GM20000 (cell line): ENCODE measurements at regions not wholly inside any gene's neighbourhood (a gene's known extent, or its start where the extent isn't known, plus 50 kb on each side); places are given as distances from the start of the nearest gene placed in this dataset.
"Not testable (repeated sequence)": the region's sequence is repeated elsewhere in the genome, so short reads cannot be mapped to it uniquely, and the experiment has no call there.

Experiments used
- DNase-seq: peaks from one replicate; pipeline ENCODE4 v3.0.0; 2012; ENCODE audit warnings: low spot score
- CTCF ChIP-seq: IDR thresholded peaks from 2 replicates; pipeline ENCODE4 v1.5.1; 2012; ENCODE audit warnings: mild to moderate bottlenecking, control low read depth; ENCODE audit errors: extremely low read depth, missing control alignments

GRCh38 chr2:239821694-239822075, 203.5 kb downstream of the NDUFA10 start:
- DNase-seq: no peak

GRCh38 chr2:239820836-239821693, 204.1 kb downstream of the NDUFA10 start:
- no peak for TF ChIP-seq CTCF
- DNase-seq: no peak

More at GRCh38 chr2:239821694-239822075, 203.5 kb downstream of the NDUFA10 start:
- no peak for TF ChIP-seq CTCF

GRCh38 chr2:239819974-239820555, 205.1 kb downstream of the NDUFA10 start:
- TF ChIP-seq CTCF: no peak
- DNase-seq: no peak

- DNase-seq: no peak
- TF ChIP-seq CTCF: no peak
Measured at GRCh38 chr2:239819091-239819973, 205.8 kb downstream of the NDUFA10 start.

DNA sequence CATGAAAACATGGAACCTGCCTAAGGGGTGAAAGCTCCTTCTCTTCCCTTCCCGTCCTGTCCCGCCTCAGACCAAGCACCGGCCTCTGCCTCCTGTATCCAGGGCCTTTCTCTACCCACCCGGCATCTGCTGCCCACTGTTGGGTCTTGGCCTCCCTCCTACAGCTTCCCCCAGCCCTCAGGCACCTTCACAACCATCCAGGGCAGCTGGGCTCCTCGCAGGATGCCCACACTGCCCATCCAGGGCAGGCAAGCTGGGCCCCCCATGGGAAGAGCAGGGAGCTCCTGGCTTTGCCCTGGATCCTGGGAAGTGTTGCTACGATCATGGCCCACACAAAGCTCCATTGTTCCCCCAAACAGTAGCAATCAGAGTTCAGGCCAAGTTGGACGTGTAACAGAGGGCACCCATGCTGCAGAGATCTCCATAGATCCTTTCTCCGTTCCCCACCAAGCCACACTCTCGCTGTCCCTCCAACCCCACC, 206.6 kb downstream of the NDUFA10 start:
- no peak for DNase-seq
- TF ChIP-seq CTCF: no peak

DNA sequence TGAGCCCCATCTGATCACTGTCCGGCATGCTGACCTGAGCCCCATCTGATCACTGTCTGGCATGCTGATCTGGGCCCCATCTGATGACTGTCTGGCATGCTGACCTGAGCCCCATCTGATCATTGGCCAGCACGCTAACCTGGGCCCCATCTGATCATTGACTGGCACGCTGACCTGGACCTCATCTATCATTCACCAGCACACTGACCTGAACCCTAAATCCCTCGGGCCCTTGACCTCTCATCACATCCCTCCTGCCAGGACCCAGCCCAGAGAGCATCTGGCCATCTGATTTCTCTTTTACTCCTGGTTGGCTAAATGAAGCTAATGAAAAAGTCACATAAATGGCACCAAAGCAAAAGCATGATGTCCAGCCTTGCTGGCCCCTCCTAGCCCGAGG, 207.1 kb downstream of the NDUFA10 start:
- no peak for TF ChIP-seq CTCF

DNA sequence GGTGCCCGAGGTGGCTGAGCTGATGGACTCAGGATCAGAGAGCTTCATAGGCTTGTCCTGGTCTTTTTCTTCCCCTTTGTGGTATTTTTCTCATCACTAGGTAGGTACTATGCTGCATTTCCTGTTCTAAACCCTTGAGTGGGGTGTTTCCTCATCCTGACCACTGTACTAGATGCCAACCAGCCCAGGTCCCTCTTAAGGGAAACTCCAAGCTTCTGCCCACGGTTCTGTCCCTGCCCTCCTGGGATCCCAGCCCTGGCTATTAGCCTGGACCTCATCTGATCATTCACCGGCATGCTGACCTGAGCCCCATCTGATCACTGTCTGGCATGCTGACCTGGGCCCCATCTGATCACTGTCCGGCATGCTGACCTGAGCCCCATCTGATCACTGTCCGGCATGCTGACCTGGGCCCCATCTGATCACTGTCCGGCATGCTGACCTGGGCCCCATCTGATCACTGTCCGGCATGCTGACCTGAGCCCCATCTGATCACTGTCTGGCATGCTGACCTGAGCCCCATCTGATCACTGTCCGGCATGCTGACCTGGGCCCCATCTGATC, 207.6 kb downstream of the NDUFA10 start:
- not testable (repeated sequence) for DNase-seq

More for the DNA sequence above, 207.1 kb downstream of the NDUFA10 start:
- no peak for DNase-seq
